ENCODE measurements at regions not wholly inside any gene's neighbourhood (a gene's known extent, or its start where the extent isn't known, plus 50 kb on each side); places are given as distances from the start of the nearest gene placed in this dataset.
A peak's percentile ranks its signal among the peaks of the same experiment; 100 is the strongest.

DNA sequence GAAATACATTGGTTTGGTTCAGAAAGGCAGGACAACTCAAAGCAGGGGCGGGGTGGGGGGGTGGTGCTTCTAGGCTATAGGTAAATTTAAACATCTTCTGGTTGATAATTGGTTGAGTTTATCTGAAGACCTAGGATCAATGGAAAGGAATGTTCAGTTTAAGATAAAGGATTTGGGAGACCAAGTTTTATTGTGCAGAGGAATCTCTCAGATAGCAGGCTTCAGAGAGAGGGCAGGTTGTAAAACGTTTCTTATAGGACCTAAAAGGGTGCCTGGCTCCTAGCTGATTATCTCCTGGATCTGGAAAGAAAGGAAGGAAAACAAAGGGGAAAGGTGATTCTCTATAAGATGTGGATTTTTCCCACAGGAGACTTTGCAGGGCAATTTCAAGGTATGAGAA is 94.0 kb downstream of the TMEM47 start:
- no peak for TF ChIP-seq MYC (IDR thresholded peaks at IDR 0.05; ENCODE audit: low read depth, low read length)
- TF ChIP-seq POLR2A (IDR thresholded peaks at IDR 0.05; ENCODE audit: low read depth, low read length) = no peak
- no peak for TF ChIP-seq GATA2 (IDR thresholded peaks at IDR 0.05; ENCODE audit: insufficient read depth, insufficient read length, low read depth, low read length)
- POLR2A ChIA-PET = no interaction called here
- Histone ChIP-seq H3K4me2 (ENCODE audit: insufficient read depth, low read length) (no peak overlapping the region), H2AFZ (ENCODE audit: low read depth, low read length) (no peak overlapping the region), H3K36me3 (ENCODE audit: control insufficient read depth in 2 of 2, extremely low read depth in 1 of 2, insufficient read depth in 2 of 2, low read length in 2 of 2) (no peaks in the 10 kb centered on the region), H3K9ac (replicated peaks; ENCODE audit: extremely low read depth, insufficient read depth, low read length) (no peak overlapping the region), H3K27me3 (ENCODE audit: control insufficient read depth in 2 of 2, insufficient read depth in 2 of 2, low read length in 2 of 2) (no peaks in the 10 kb centered on the region), H4K20me1 (replicated peaks; ENCODE audit: control insufficient read depth, extremely low read depth, insufficient read depth, low read length) (no peaks in the 10 kb centered on the region), H3K27ac (ENCODE audit: insufficient read depth, low read depth, low read length) (peak overlapping the region; percentile 70), H3K4me1 (ENCODE audit: control insufficient read depth, extremely low read depth, insufficient read depth, low read length) (peaks cover 25% of the 10 kb centered on the region), H3K79me2 (ENCODE audit: control insufficient read depth, insufficient read depth, low read length) (no peaks in the 10 kb centered on the region), H3K9me3 (replicated peaks; ENCODE audit: control insufficient read depth, insufficient read depth, low read length) (no peaks in the 10 kb centered on the region), H3K4me3 (replicated peaks in 1 of 3; ENCODE audit: insufficient read depth in 1 of 3, low read depth in 1 of 3, low read length in 3 of 3) (no peak overlapping the region), H3K9me1 (replicated peaks; ENCODE audit: control insufficient read depth, extremely low read depth, insufficient read depth, low read length) (no peaks in the 10 kb centered on the region)
- intact Hi-C loops (cut with micrococcal nuclease) (loop anchor here (2.0 kb wide), 1 partner anchor 22 kb away; no protein-coding TSS in a partner anchor), dilution Hi-C loops (cut with MboI; ENCODE audit: extremely low pct_ligation_motif_present, low sequenced_read_pairs) (no loop called here)
- DNase-seq (ENCODE audit: low read depth, low spot score) (no peak), FAIRE-seq (no peak)
- no TSS peak for BruUV-seq (replicated peaks)
- CTCF ChIA-PET = no interaction called here

DNA sequence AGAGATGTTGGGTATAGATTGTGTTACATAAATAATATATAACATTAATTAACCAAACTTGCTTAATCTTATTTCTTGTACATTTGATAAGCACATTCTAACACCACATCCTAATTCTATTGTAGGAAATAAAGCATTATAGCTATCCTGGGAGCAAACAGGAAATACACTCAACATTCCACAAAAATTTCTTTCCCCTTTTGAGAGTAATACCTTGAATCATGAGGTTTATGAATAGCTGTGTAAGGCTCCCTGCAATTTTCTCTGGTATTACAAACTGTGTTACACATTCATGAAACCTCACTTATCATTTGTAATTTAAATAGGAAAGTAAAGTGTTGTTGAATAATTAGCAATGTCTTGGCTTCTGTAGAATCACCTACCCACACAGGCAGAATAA is 95.1 kb downstream of the TMEM47 start:
- peak overlapping the region; percentile 42 for H3K9ac ChIP-seq (replicated peaks; ENCODE audit: extremely low read depth, insufficient read depth, low read length)
- H2AFZ ChIP-seq (ENCODE audit: low read depth, low read length) = no peak overlapping the region
- ChIA-PET CTCF (interaction anchor here (0.7 to 1.0 kb wide), 2 partner anchors 77 to 197 kb away, joined by 3 to 5 read pairs; no protein-coding TSS in a partner anchor), POLR2A (no interaction called here)
- H3K27me3 ChIP-seq (ENCODE audit: control insufficient read depth in 2 of 2, insufficient read depth in 2 of 2, low read length in 2 of 2) = no peaks in the 10 kb centered on the region
- no peaks in the 10 kb centered on the region for H4K20me1 ChIP-seq (replicated peaks; ENCODE audit: control insufficient read depth, extremely low read depth, insufficient read depth, low read length)
- H3K27ac ChIP-seq (ENCODE audit: insufficient read depth, low read depth, low read length) = peak overlapping the region; percentile 70
- H3K4me2 ChIP-seq (ENCODE audit: insufficient read depth, low read length) = peak overlapping the region; percentile 31
- no TSS peak for BruUV-seq (replicated peaks)
- intact Hi-C loops (cut with micrococcal nuclease) = loop anchor here (1.0 to 2.0 kb wide), 2 partner anchors 23 to 75 kb away; no protein-coding TSS in a partner anchor
- dilution Hi-C loops (cut with MboI; ENCODE audit: extremely low pct_ligation_motif_present, low sequenced_read_pairs) = no loop called here
- FAIRE-seq (peak; percentile 88), DNase-seq (ENCODE audit: low read depth, low spot score) (peak; percentile 49)
- peaks cover 25% of the 10 kb centered on the region for H3K4me1 ChIP-seq (ENCODE audit: control insufficient read depth, extremely low read depth, insufficient read depth, low read length)
- no peaks in the 10 kb centered on the region for H3K9me3 ChIP-seq (replicated peaks; ENCODE audit: control insufficient read depth, insufficient read depth, low read length)
- no peaks in the 10 kb centered on the region for H3K9me1 ChIP-seq (replicated peaks; ENCODE audit: control insufficient read depth, extremely low read depth, insufficient read depth, low read length)
- H3K79me2 ChIP-seq (ENCODE audit: control insufficient read depth, insufficient read depth, low read length) = no peaks in the 10 kb centered on the region
- H3K36me3 ChIP-seq (ENCODE audit: control insufficient read depth in 2 of 2, extremely low read depth in 1 of 2, insufficient read depth in 2 of 2, low read length in 2 of 2) = no peaks in the 10 kb centered on the region
- no peak overlapping the region for H3K4me3 ChIP-seq (replicated peaks in 1 of 3; ENCODE audit: insufficient read depth in 1 of 3, low read depth in 1 of 3, low read length in 3 of 3)
- TF ChIP-seq POLR2A (IDR thresholded peaks at IDR 0.05; ENCODE audit: low read depth, low read length) (no peak), JUN (IDR thresholded peaks at IDR 0.05; ENCODE audit: borderline replicate concordance, insufficient read depth, insufficient read length, low read depth) (peak; percentile 45), GATA2 (IDR thresholded peaks at IDR 0.05; ENCODE audit: insufficient read depth, insufficient read length, low read depth, low read length) (no peak), FOS (IDR thresholded peaks at IDR 0.05; ENCODE audit: borderline replicate concordance, insufficient read depth, low read length) (peak; percentile 28)

Measured in endothelial cell of umbilical vein (primary cell).